K562 (cell line): ENCODE measurements at regions not wholly inside any gene's neighbourhood (a gene's known extent, or its start where the extent isn't known, plus 50 kb on each side); places are given as distances from the start of the nearest gene placed in this dataset.

ENCODE experiments used
- ARNT ChIP-seq, 2 experiments: fragments of 450-650 bp; IDR thresholded peaks; 2 replicates each; pipeline ENCODE4 v1.6.1; 2016; ENCODE audit warnings: mild to moderate bottlenecking in 1 of 2
- FOXK1 ChIP-seq: sonication (generic); formaldehyde crosslinking; IDR thresholded peaks from 2 replicates; pipeline ENCODE4 v1.8.0; 2022; ENCODE audit warnings: missing genetic modification reagents, mild to moderate bottlenecking, borderline replicate concordance
- ZNF3 ChIP-seq: fragments of 250-450 bp; sonication (Bioruptor Pico); IDR thresholded peaks from 2 replicates; pipeline ENCODE4 v1.5.0; 2021; ENCODE audit warnings: mild to moderate bottlenecking, moderate library complexity

- TF ChIP-seq ARNT (IDR thresholded peaks at IDR 0.05) (no peak), FOXK1 (CRISPR knock-in tag) (no peak), ZNF3 (CRISPR knock-in tag) (no peak)
These were observed 600.9 kb upstream of the FAM98A start for GRCh38 chr2:34199971-34200370.
